GM12878 (cell line): ENCODE measurements at regions not wholly inside any gene's neighbourhood (a gene's known extent, or its start where the extent isn't known, plus 50 kb on each side); places are given as distances from the start of the nearest gene placed in this dataset.

Experiments
- ATAC-seq: fragments of 200-7000 bp; cut with Tn5 transposase; 3 replicates; pipeline ENCODE4 v1.9.1; 2020; ENCODE audit warnings: mild to moderate bottlenecking, moderate library complexity
- BruUV-seq: library from RNA; stranded (reverse); fragments of 400-500 nt; replicated peaks from 2 replicates; lab custom pipeline; 2021; lab: Mats Ljungman, UMichigan
- CTCF ChIA-PET: fragments of 300-600 bp; sonication (Branson Sonifier 250); formaldehyde crosslinking; extraction: SDS; loops from one replicate; lab custom pipeline; 2021; ENCODE audit warnings: inconsistent platforms; lab: Yijun Ruan, JAX
- POLR2A ChIA-PET: fragments of 350-600 bp; formaldehyde crosslinking; extraction: SDS; loops from one replicate; lab custom pipeline; 2021; ENCODE audit warnings: inconsistent platforms; lab: Charles Lee
- RAD21 ChIA-PET: fragments of 300-600 bp; sonication (Branson Sonifier 250); formaldehyde crosslinking; loops from one replicate; lab custom pipeline; 2023; ENCODE audit warnings: antibody characterized with exemption; ENCODE audit not compliant: unreplicated experiment; lab: Charles Lee
- SMC1A ChIA-PET: fragments of 300-600 bp; sonication (Branson Sonifier 250); formaldehyde crosslinking; loops from one replicate; lab custom pipeline; 2023; ENCODE audit not compliant: unreplicated experiment, uncharacterized antibody; lab: Charles Lee
- DNase-seq: peaks from one replicate; pipeline ENCODE4 v3.0.0-alpha.2; 2011; ENCODE audit warnings: low read depth, low spot score
- FAIRE-seq: peaks from 3 replicates; lab custom pipeline; 2011; peaks lifted over from hg19 to GRCh38; lab: Jason Lieb, UNC
- H2AFZ ChIP-seq: 2 replicates; pipeline ENCODE4 v1.6.0; 2011; ENCODE audit warnings: low read depth, low read length, control low read depth; ENCODE audit not compliant: control insufficient read depth
- H3K27ac ChIP-seq: 2 replicates; pipeline ENCODE4 v1.5.1; 2011; ENCODE audit warnings: control low read depth; ENCODE audit not compliant: control insufficient read depth, insufficient read depth
- H3K27me3 ChIP-seq, 2 experiments: replicated peaks in 1 of 2; 2 replicates each; pipeline versions ENCODE4 v1.6.0 to v1.6.1; 2011; ENCODE audit warnings: low read length in 1 of 2; ENCODE audit not compliant: control insufficient read depth in 2 of 2, insufficient read depth in 2 of 2
- H3K36me3 ChIP-seq, 2 experiments: 2 replicates each; pipeline ENCODE4 v1.5.1; 2011; ENCODE audit warnings: low read length in 1 of 2; ENCODE audit not compliant: control insufficient read depth in 2 of 2, insufficient read depth in 2 of 2
- H3K4me1 ChIP-seq: 2 replicates; pipeline ENCODE4 v1.6.1; 2011; ENCODE audit warnings: mild to moderate bottlenecking, low read length, moderate library complexity, mixed read lengths; ENCODE audit not compliant: control insufficient read depth, insufficient read depth
- H3K4me2 ChIP-seq: 2 replicates; pipeline ENCODE4 v1.6.0; 2011; ENCODE audit warnings: control low read depth; ENCODE audit not compliant: control insufficient read depth, insufficient read depth
- H3K4me3 ChIP-seq: fragments of 200-600 bp; sonication (generic); 2 replicates; pipeline ENCODE4 v1.5.1; 2016
- H3K79me2 ChIP-seq: 2 replicates; pipeline ENCODE4 v1.6.0; 2011; ENCODE audit warnings: low read length; ENCODE audit not compliant: control insufficient read depth, insufficient read depth
- H3K9ac ChIP-seq: 2 replicates; pipeline ENCODE4 v1.8.0; 2011; ENCODE audit warnings: low read length, control low read depth, mixed read lengths; ENCODE audit not compliant: control insufficient read depth, insufficient read depth
- H3K9me3 ChIP-seq: replicated peaks from 3 replicates; pipeline ENCODE4 v1.5.1; 2011; ENCODE audit warnings: mild to moderate bottlenecking, low read length; ENCODE audit not compliant: control insufficient read depth, insufficient read depth
- H4K20me1 ChIP-seq: 2 replicates; pipeline ENCODE4 v1.6.0; 2011; ENCODE audit not compliant: control insufficient read depth, insufficient read depth
- CEBPB ChIP-seq, 2 experiments: fragments of 150-350 bp in 1 of 2; IDR thresholded peaks; 2 replicates each; pipeline ENCODE4 v1.6.1; 2012 to 2014; ENCODE audit warnings: low read depth in 2 of 2, low read length in 2 of 2, borderline replicate concordance in 1 of 2, inconsistent platforms in 1 of 2
- DPF2 ChIP-seq: fragments of 450-650 bp; IDR thresholded peaks from 2 replicates; pipeline ENCODE4 v1.6.1; 2017; ENCODE audit warnings: mild to moderate bottlenecking
- EED ChIP-seq: sonication (generic); IDR thresholded peaks from 2 replicates; pipeline ENCODE4 v1.6.1; 2016; ENCODE audit warnings: antibody characterized with exemption, low read depth
- ESRRA ChIP-seq: IDR thresholded peaks from 2 replicates; pipeline ENCODE4 v1.6.1; 2012; ENCODE audit warnings: mild to moderate bottlenecking, low read length, improper control_type of control experiment
- ETV6 ChIP-seq, 2 experiments: fragments of 450-650 bp in 1 of 2; IDR thresholded peaks in 1 of 2; conservative IDR thresholded peaks in 1 of 2; 2 replicates each; pipeline ENCODE4 v1.6.1; 2014; ENCODE audit warnings: antibody characterized with exemption in 1 of 2, borderline replicate concordance in 1 of 2, low read depth in 1 of 2, mild to moderate bottlenecking in 1 of 2, moderate library complexity in 1 of 2
- HDGF ChIP-seq: fragments of 450-650 bp; IDR thresholded peaks from 2 replicates; pipeline ENCODE4 v1.6.1; 2016; ENCODE audit warnings: antibody characterized with exemption
- KAT2A ChIP-seq: conservative IDR thresholded peaks from 2 replicates; pipeline ENCODE4 v1.6.1; 2011; ENCODE audit warnings: low read depth, low read length; ENCODE audit not compliant: control insufficient read depth
- NFXL1 ChIP-seq: fragments of 450-650 bp; IDR thresholded peaks from 2 replicates; pipeline ENCODE4 v1.6.1; 2017; ENCODE audit warnings: antibody characterized with exemption, mild to moderate bottlenecking, borderline replicate concordance
- PAX5 ChIP-seq: IDR thresholded peaks from 2 replicates; pipeline ENCODE4 v1.6.1; 2011; ENCODE audit warnings: low read depth, low read length, borderline replicate concordance
- RAD51 ChIP-seq: fragments of 450-650 bp; IDR thresholded peaks from 2 replicates; pipeline ENCODE4 v1.6.1; 2016; ENCODE audit warnings: moderate library complexity, mild to moderate bottlenecking, inconsistent platforms
- TARDBP ChIP-seq: IDR thresholded peaks from 2 replicates; pipeline ENCODE4 v1.6.1; 2016; ENCODE audit warnings: borderline replicate concordance
- USF2 ChIP-seq: IDR thresholded peaks from 2 replicates; pipeline ENCODE4 v1.6.1; 2011; ENCODE audit warnings: low read depth, low read length, improper control_type of control experiment, borderline replicate concordance
- YBX1 ChIP-seq: fragments of 450-650 bp; IDR thresholded peaks from 2 replicates; pipeline ENCODE4 v1.6.1; 2016; ENCODE audit warnings: antibody characterized with exemption
- YY1 ChIP-seq: IDR thresholded peaks from 2 replicates; pipeline ENCODE4 v1.6.1; 2011; ENCODE audit warnings: low read depth, mild to moderate bottlenecking, low read length
- WGBS: methylation state at CpG from one replicate; pipeline ENCODE4 v1.1.6; 2016; ENCODE audit warnings: low lambda C conversion rate; ENCODE audit not compliant: insufficient replicate concordance, insufficient coverage; ENCODE audit errors: missing lambda C conversion rate; 5-methylcytosine and 5-hydroxymethylcytosine counted together
- in situ Hi-C: fragments of 300-500 bp; cut with MboI; formaldehyde crosslinking; loops from 9 replicates; pipeline ENCODE4 v1.14.3; 2018; ENCODE audit warnings: mixed read lengths
- intact Hi-C: fragments of 100-400 bp; cut with micrococcal nuclease; formaldehyde crosslinking; loops from one replicate; pipeline ENCODE4 v1.14.2; 2022; ENCODE audit not compliant: unreplicated experiment
- TF ChIP-seq, protein P1 (sequence below): fragments of 450-650 bp; IDR thresholded peaks from 2 replicates; pipeline ENCODE4 v1.6.1; 2017; ENCODE audit warnings: mild to moderate bottlenecking, moderate library complexity
- TF ChIP-seq, protein P2 (sequence below): fragments of 450-650 bp; IDR thresholded peaks from 2 replicates; pipeline ENCODE4 v1.6.1; 2016; ENCODE audit warnings: mild to moderate bottlenecking

DNA sequence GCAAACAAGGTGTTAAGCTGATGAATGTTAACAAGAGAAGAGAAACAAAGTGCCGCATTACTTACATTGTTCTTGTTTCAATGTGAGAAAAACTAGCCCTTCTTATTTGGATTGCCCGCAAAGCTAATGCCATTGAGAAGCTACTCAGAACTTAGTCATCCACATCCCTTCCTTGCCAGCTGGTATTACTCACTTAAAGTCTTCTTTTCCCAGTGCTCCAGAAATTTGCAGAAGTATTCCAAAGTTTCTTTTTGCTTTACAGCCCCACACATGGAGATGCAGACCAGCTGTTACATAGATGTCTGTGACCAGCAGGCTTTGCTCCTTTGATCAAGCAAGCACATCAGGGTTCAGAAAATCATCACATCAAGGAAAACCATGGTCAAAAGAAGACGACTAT lies 529.0 kb downstream of the TBC1D32 start (continued):
- TF ChIP-seq YBX1 = no peak
- TF ChIP-seq, protein P1, sequence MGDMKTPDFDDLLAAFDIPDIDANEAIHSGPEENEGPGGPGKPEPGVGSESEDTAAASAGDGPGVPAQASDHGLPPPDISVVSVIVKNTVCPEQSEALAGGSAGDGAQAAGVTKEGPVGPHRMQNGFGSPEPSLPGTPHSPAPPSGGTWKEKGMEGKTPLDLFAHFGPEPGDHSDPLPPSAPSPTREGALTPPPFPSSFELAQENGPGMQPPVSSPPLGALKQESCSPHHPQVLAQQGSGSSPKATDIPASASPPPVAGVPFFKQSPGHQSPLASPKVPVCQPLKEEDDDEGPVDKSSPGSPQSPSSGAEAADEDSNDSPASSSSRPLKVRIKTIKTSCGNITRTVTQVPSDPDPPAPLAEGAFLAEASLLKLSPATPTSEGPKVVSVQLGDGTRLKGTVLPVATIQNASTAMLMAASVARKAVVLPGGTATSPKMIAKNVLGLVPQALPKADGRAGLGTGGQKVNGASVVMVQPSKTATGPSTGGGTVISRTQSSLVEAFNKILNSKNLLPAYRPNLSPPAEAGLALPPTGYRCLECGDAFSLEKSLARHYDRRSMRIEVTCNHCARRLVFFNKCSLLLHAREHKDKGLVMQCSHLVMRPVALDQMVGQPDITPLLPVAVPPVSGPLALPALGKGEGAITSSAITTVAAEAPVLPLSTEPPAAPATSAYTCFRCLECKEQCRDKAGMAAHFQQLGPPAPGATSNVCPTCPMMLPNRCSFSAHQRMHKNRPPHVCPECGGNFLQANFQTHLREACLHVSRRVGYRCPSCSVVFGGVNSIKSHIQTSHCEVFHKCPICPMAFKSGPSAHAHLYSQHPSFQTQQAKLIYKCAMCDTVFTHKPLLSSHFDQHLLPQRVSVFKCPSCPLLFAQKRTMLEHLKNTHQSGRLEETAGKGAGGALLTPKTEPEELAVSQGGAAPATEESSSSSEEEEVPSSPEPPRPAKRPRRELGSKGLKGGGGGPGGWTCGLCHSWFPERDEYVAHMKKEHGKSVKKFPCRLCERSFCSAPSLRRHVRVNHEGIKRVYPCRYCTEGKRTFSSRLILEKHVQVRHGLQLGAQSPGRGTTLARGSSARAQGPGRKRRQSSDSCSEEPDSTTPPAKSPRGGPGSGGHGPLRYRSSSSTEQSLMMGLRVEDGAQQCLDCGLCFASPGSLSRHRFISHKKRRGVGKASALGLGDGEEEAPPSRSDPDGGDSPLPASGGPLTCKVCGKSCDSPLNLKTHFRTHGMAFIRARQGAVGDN = no peak
- no peak for TF ChIP-seq DPF2
- no peak for TF ChIP-seq TARDBP
- no peak for TF ChIP-seq ESRRA

- intact Hi-C loops (no loop called here), in situ Hi-C loops (no loop called here)
- H3K4me3 ChIP-seq = no peak overlapping the region
- no TSS peak for BruUV-seq
- DNase-seq = no peak
- no peaks in the 10 kb centered on the region for H3K9me3 ChIP-seq
- ATAC-seq = no peak
- H2AFZ ChIP-seq = no peak overlapping the region
- no peak overlapping the region for H3K9ac ChIP-seq
- 53% methylated on average over 2 of the region's 2 CpGs for WGBS
- no peaks in the 10 kb centered on the region for H4K20me1 ChIP-seq
- TF ChIP-seq RAD51 (no peak), ETV6 (conservative IDR thresholded peaks at IDR 0.05 in 1 of 2, IDR thresholded peaks at IDR 0.05 in 1 of 2; ENCODE audit: borderline replicate concordance in 1 of 2, low read depth in 1 of 2) (no peak), DPF2 (no peak), USF2 (no peak), KAT2A (no peak), EED (no peak), ESRRA (no peak), PAX5 (no peak), HDGF (no peak), NFXL1 (no peak), YY1 (no peak), CEBPB (IDR thresholded peaks at IDR 0.05; ENCODE audit: borderline replicate concordance in 1 of 2, low read depth in 2 of 2, low read length in 2 of 2) (no peak)
- TF ChIP-seq, protein P2, sequence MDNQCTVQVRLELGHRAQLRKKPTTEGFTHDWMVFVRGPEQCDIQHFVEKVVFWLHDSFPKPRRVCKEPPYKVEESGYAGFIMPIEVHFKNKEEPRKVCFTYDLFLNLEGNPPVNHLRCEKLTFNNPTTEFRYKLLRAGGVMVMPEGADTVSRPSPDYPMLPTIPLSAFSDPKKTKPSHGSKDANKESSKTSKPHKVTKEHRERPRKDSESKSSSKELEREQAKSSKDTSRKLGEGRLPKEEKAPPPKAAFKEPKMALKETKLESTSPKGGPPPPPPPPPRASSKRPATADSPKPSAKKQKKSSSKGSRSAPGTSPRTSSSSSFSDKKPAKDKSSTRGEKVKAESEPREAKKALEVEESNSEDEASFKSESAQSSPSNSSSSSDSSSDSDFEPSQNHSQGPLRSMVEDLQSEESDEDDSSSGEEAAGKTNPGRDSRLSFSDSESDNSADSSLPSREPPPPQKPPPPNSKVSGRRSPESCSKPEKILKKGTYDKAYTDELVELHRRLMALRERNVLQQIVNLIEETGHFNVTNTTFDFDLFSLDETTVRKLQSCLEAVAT = no peak
- no peak for FAIRE-seq
- no peak overlapping the region for H3K4me2 ChIP-seq
- no peaks in the 10 kb centered on the region for H3K79me2 ChIP-seq
- RAD21 ChIA-PET = no interaction called here
- CTCF ChIA-PET = no interaction called here
- SMC1A ChIA-PET = no interaction called here
- POLR2A ChIA-PET = no interaction called here
- no peak overlapping the region for H3K27ac ChIP-seq
- no peaks in the 10 kb centered on the region for H3K4me1 ChIP-seq
- H3K36me3 ChIP-seq = no peaks in the 10 kb centered on the region
- H3K27me3 ChIP-seq = no peaks in the 10 kb centered on the region
Measured at GRCh38 chr6:120804612-120805011, 529.7 kb downstream of the TBC1D32 start.
